GM21737 (cell line): ENCODE measurements at regions not wholly inside any gene's neighbourhood (a gene's known extent, or its start where the extent isn't known, plus 50 kb on each side); places are given as distances from the start of the nearest gene placed in this dataset.
"Not testable (repeated sequence)": the region's sequence is repeated elsewhere in the genome, so short reads cannot be mapped to it uniquely, and the experiment has no call there.

Experiments used
- ATAC-seq: cut with Tn5 transposase; IDR thresholded peaks from one replicate; pipeline ENCODE4 v1.9.1; 2021; ENCODE audit warnings: mild to moderate bottlenecking, moderate library complexity; ENCODE audit not compliant: unreplicated experiment

GRCh38 chr2:217601601-217602000, 401.2 kb downstream of the TNS1 start:
- no peak for ATAC-seq

GRCh38 chr2:217599906-217600305, 402.9 kb downstream of the TNS1 start:
- ATAC-seq, result no peak

- ATAC-seq, result no peak
Observed at GRCh38 chr2:217597681-217598080, 405.1 kb downstream of the TNS1 start.

DNA sequence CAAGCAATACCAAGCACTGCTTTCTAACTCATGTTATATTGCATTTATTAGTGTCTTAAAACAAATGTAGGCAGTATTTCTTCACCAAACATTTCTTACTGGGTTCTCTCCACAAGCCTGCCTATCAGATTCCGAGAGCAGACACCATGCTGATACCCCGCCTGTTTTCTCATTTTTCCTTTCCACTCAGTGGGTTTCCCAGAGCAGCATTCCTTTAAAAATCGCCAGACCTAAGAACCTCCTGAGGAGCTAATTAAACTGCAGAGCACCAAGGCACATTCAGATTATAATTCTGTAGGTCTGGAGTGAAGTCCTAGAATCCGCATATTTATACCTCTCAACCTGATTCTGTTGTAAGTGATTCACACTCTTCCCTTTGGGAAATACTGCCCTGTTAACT, 405.6 kb downstream of the TNS1 start:
- no peak for ATAC-seq

DNA sequence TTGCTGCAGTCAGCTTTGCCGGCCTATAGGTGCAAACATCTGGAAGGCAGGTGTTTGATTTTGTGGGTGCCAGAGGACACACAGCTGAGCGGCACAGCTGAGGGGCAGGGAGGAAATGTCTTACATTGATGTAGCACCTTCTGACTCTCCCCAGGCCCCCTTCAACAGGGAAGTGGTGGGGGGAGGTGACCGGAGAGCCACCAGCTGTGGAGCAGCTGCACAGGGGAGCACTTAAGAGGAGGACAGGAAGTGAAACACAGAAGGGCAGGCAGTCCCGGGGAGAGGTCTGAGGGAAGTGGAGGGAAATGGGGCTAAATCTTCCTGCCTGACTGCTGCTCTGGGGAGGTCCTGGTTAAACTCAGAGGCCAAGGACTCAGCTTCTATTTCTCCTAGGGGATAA, 409.1 kb downstream of the TNS1 start:
- ATAC-seq, result no peak

DNA sequence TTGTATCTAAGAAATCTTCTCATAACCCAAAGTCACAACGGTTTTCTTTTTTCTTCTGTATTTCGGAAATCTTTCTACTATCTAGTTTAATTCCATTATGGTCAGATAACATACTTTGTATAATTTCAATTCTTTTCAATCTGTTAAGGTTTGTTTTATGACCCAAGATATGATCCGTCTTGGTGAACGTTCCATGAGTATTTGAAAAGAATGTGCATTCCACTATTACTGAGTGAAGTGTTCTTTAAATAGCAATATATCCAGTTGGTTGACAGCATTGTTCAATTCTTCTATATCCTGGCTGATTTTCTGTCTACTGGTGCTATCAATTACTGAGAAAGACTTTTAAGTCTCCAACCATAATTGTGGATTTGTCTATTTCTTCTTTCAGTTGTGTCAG, 414.5 kb downstream of the TNS1 start:
- no peak for ATAC-seq

DNA sequence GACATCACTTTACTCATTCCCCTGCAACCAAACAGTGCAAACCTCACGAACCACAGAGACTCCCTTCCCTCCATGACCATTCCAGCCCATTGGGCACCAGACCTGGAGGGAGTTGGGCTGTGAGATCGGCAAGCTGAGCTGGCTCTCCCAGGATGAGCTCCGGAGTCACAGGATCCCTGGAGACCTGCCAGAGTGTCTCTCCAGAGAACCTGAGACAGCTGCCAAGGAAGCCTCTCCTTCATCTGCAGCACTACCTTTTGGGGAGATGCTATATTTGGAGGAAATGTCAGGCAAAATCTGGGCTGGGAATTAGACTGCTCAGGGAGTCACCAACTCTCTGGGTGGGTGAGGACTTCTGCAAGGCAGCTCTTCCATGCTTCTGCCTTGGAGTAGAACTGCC, 417.4 kb downstream of the TNS1 start:
- ATAC-seq, result no peak

DNA sequence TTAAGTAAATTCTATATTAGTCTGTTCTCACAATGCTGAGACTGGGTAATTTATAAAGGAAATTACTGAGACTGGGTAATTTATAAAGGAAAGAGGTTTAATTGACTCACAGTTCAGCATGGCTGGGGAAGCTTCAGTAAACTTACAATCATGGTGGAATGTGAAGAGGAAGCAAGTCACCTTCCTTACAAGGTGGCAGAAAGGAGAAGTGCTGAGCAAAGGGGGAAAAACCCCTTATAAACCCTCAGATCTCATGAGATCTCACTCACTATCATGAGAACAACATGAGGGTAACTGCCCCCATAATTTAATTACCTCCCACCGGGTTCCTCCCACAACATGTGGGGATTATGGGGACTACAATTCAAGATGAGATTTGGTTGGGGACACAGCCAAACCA, 422.4 kb downstream of the TNS1 start:
- ATAC-seq, result not testable (repeated sequence)

DNA sequence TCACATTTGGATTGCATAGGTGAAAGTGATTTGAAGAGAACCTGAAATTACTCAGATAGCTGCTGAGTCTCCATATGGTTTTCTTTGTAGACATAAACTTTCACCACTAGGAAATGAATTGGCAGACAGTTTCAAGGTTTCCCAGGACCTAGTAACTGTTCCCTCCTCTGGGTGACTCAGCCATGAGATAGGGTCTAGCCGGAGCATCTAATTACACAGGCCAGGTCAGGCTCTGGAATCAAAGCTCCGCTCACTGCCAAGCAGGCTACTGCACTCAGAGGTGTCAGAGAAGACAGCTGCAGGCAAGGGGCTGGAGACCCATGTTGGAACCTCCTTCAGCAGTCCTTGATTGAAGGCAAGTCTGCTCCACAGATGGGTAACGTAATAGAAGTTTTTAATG, 429.2 kb downstream of the TNS1 start:
- no peak for ATAC-seq

DNA sequence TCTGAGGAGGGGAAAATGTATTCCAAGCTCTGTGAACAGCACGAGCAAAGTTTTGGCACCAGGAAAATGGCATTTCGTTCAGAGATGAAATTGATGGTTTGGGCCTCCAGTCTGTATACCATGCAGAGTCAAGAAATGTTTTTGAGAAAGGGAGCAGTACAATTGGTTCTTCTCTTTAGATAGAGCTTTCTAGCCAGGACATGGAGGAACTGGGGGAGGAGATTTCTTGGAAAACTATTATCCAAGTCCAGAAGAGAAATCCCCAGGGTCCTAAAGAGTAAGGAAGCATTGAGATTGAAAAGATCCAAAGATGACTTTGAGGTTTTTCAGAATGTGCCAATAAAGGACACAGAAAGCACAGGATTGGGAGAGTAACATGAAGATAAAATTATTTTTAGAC, 432.4 kb downstream of the TNS1 start:
- no peak for ATAC-seq

- no peak for ATAC-seq
Observed at GRCh38 chr2:217568289-217568971, 434.4 kb downstream of the TNS1 start.

DNA sequence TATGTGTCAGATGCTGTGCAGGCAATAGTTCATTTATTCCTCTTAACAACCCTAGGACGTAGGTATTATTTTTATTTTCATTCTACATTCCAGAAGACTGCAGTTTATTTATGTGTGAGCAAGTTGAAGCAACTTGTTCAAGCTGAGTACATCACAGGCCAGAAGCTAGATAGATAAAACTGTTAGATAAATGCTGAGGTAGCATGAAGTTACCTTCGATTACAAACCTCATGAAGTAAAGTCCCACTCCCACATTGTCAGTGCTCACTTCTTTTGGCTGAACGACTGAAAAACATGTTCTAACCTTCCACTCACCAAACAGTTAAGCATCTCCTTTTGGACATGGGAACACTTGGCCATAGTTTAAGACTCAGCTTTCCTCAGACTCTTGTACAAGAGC, 439.2 kb downstream of the TNS1 start:
- ATAC-seq, result no peak

- no peak for ATAC-seq
Observed at GRCh38 chr2:217562871-217563480, 439.8 kb downstream of the TNS1 start.

GRCh38 chr2:217559084-217559483, 443.7 kb downstream of the TNS1 start:
- ATAC-seq, result no peak

DNA sequence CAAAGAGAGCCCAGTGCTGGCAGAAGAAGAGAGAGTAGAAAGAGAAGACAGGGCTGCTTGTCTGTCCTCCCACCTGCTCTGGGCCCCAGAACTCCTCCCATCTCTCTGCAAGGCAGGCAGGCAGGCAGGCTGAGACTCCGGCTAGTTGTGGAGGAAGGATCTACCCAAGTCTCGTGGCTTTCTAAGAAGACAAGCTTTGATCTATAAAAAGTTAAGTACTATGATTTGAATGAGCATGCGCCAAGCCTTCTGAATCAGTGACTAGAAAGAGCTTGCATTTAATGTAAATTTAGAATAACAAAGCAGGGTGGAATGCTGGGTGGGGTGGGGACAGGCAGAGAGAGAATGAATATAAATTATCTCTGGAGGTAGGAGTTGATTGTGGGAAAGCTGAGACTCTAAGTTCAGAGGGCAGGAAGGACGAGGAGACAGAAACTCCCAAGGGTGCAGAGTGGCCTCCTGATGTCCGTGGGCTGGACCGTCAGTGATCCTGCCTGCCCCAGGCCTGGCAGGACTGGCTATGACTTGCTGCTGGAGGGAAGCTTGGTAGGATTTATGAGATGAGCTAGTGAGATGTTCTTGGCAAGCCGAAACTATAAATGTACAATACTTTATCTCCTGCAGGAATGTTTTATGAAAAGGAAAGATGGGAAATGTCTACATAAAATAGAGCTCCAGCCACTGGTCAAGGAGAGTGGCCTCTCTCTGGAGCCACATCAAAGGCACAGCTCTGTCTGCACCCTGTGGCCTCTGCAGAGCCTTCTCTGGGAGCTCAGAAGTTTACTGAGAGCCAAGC, 447.5 kb downstream of the TNS1 start:
- ATAC-seq, result no peak

DNA sequence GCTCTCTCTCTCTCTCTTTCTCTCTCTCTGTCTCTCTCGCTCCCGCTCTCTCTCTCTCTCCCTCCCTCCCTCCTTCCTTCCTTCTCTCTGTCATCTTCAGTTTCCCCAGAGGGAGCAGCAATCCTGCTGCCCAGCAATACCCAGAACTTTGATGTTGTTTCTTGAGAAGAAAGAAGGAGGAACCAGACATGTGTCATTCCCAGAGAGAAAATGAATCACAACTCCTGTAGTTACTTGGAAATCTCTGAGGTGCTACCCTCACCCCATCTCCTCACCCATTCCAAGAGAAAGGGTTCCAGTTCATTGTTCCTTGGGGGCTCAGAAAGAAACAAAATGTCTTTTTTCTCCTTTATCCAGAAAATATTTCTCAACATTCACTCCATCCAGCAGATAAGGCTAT, 449.1 kb downstream of the TNS1 start:
- ATAC-seq, result no peak

- ATAC-seq, result no peak
Observed at GRCh38 chr2:217553202-217553601, 449.6 kb downstream of the TNS1 start.

DNA sequence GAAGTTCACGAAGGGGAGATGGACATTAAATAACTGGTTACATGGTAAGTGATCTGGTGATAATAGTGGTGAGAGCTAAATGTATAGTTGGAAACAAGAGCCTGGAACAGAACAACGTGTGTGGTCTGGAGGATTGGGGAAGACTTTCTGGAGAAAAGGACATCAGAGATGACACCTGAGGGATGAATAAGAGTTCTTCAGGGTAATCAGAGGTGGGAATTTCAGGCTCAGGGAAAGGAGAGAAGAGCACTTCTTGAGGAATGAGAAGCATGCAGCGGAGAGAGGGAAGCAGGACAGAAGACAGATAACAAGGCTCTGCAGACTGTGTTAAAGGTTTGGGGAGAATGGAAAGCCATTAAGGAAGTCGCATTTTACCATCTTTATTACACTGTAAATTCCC, 450.7 kb downstream of the TNS1 start:
- no peak for ATAC-seq

DNA sequence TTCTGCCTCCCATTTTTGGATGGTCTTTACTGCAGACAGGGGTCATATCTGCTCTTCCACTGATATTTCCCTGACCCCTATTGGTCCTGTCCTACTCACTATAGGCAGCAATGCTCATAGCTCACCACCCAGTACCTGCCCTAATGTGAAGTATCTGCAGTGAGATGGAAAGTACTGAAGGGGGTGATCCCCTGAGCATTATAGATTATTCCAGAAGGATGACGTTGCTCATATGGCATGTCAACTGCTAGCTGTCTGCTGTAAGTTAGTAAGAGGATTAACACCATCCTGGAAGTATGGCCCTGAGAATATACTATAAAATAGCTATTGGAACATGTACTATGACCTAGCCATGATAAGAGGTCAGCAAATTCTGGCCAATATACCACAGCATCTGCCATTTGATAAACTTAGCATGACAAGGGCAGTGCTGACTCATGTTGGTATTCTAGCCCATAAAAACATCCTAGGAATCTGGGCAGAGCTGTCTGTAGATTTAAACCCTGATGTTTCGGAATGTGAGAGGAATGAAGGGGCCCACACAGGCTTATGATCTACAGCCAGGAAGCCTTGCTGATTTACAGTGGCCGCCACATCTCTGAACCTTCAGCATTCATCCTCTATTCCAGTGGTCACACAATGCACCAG, 451.4 kb downstream of the TNS1 start:
- ATAC-seq, result no peak

- no peak for ATAC-seq
Observed at GRCh38 chr2:217539126-217539525, 463.7 kb downstream of the TNS1 start.

GRCh38 chr2:217538719-217539118, 464.1 kb downstream of the TNS1 start:
- ATAC-seq, result no peak
